GM19193 (cell line): ENCODE measurements at regions not wholly inside any gene's neighbourhood (a gene's known extent, or its start where the extent isn't known, plus 50 kb on each side); places are given as distances from the start of the nearest gene placed in this dataset.

ENCODE experiments used
- POLR2A ChIP-seq: IDR thresholded peaks from 4 replicates; pipeline ENCODE4 v1.6.1; 2011; ENCODE audit not compliant: insufficient read depth, insufficient read length; ENCODE audit errors: extremely low read depth

DNA sequence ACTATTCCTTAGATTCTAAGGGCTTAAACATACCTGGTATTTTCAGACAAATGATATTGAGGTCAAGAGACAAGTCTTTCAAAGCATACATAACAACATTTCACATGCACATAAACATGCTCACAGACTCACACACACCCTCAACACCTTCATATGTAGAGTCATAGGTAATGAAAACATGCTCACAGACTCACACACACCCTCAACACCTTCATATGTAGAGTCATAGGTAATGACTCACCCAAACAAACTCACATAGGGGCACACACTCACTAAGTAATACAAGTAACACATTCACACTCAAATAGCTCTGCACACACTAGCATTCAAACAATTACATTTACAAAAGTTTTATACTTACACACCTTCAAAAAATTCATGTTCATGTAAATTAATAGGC is 975.5 kb downstream of the TMEM121 start:
- no peak for TF ChIP-seq POLR2A

- no peak for TF ChIP-seq POLR2A
Measured at GRCh38 chr14:106505366-106505765, 979.0 kb downstream of the TMEM121 start.

GRCh38 chr14:106506881-106507305 is 980.5 kb downstream of the TMEM121 start:
- no peak for TF ChIP-seq POLR2A

DNA sequence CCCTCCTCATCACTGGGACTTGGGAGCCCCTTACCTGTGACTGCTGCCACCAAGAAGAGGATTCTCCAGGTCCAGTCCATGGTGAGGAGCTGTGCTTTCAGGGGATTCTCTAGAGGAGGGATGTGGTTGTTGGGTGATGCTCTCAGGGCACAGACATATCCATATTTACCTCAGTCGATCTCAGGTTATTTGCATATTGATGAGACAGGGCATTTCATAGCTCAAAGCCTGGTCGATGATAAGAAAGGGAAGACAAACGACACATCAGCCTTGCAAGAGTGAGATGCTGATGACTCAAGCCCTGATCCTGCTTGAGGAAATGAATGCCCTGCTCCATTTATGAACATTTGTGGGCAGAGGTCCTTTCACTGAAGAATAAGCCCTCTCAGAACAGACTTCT is 981.0 kb downstream of the TMEM121 start:
- TF ChIP-seq POLR2A = no peak

DNA sequence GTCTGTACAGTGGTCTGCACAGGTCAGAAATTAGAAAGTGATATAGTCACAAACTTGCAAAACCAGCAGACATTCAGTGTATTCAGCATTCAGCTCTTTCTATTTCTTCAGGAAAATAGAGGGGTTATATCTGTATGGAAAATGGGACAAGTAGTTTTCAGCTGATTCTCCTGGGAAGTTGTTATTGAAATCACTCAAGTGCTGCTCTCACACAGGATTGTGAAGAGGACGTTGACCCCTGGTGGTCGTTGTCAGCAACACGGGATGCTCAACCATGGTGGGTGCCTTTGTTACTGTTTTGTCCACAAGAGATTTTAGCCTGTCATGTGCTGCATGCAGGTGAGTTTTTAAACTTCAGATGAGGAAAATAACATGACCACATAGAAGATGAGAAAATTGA is 981.8 kb downstream of the TMEM121 start:
- TF ChIP-seq POLR2A = no peak

- TF ChIP-seq POLR2A = no peak
Measured at GRCh38 chr14:106509176-106509575, 982.8 kb downstream of the TMEM121 start.

DNA sequence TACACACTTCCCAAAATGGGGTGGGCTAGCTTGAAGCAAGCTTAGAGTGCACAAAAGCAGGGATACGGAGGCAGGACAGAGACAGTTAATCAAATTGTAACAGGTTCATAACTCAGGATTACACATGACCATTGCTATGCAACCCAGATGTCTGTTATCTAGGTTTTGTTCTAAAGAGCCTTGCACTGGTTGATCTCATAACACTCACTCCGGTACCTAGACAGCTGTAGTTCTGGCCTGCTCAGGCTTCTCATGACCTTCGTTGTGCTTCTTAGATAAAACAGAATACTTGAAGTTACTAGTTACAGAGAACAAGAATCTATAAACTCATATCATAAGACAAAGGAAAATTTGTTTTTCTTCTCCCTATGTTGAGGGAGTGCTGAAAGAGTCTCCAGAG is 983.4 kb downstream of the TMEM121 start:
- no peak for TF ChIP-seq POLR2A

DNA sequence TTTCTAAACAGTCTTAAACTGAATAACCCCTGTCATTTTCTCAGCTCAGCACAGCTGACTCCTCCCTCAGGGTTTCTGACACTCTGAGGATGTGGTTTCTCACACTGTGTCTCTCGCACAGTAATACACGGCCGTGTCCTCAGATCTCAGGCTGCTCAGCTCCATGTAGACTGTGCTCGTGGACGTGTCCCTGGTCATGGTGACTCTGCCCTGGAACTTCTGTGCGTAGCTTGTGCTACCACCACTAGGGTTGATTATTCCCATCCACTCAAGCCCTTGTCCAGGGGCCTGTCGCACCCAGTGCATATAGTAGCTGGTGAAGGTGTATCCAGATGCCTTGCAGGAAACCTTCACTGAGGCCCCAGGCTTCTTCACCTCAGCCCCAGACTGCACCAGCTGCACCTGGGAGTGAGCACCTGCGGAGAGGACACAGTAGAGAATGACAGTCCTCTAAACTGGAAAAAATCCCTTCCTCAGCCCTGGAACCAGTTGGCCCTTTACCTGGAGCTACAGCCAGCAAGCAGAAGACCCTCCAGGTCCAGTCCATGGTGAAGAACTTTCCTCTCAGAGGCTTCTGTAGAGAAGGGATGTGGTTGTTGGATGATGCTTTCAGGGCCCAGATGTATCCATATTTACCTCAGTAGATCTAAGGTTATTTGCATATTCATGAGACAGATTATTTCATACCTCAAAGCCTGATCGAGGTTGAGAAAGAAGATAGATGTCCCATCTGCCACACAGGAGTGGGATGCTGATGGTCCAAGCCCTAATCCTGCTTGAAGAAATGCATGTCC is 984.8 kb downstream of the TMEM121 start:
- TF ChIP-seq POLR2A = no peak

GRCh38 chr14:106511800-106512198 is 985.4 kb downstream of the TMEM121 start:
- no peak for TF ChIP-seq POLR2A

DNA sequence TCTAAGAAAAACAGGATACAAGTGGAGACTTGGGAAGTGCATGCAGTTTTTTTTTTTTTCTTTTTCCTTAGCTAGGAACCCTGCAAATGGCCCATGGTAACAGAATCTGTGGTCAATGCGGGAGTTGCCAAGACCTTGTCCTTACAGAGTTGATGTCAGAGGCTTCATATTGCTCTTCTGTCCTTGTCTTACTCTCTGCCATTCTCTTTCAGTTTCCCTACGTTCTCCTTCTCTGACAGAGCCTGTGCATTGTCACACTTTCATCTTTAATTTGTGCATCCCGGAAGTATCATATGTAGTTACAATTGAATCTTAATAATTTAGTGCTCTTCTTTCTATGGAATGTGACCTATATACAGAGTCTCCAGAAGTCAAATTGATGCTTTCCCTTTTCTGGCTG is 986.9 kb downstream of the TMEM121 start:
- no peak for TF ChIP-seq POLR2A

DNA sequence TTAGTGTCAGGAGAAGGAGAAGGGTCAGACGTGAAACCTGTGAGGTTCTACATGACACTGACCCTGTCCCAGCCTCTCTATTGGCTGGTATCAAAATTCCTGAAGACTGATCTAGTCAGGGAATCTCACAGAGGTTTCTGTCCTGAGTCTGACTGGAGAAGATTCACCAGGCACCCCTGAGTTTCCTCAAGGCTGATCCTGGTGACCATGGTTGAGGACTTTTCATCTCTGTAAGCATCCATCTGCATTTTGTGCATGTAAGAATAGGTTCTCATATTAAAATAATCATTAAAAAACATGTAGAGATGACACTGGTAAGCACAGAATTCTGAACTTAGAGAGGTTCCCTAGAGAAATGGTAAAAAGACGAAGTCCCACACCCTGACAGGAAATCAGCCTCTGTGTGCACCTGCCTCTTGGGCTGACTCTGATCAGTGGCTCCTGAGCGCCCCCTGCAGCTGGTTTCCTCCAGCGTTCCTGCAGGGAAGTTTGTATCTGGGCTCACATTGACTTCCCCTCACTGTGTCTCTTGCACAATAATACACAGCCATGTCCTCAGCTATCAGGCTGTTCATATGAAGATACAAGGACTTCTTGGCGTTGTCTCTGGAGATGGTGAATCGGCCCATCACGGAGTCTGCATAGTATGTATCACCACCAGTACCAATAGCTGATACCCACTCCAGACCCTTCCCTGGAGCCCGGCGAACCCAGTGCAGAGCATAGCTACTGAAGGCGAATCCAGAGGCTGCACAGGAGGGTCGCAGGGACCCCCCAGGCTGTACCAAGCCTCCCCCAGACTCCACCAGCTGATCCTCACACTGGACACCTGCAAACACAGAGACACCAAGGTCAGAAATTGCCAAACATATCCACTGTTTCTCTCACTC is 991.9 kb downstream of the TMEM121 start:
- TF ChIP-seq POLR2A = no peak

DNA sequence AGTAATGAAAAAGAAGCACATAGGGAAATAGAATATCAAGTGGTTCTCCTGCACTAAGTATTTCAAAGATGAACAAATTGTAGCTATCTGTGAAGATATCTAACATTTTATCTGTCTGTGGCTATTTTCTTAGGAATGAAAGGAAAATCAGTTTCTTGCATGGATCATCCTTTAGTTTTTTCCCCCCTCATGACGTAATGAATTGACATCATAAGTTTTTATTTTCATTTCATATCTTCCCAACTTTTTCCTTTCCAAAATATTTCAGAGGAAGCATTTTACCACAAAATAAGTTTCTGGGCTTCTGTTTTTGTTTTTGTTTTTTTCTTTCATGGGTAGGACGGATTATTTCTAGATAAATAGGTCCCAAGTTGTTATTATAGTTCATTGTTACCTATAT is 996.6 kb downstream of the TMEM121 start:
- no peak for TF ChIP-seq POLR2A

GRCh38 chr14:106528717-106529116 is 1002.3 kb downstream of the TMEM121 start:
- no peak for TF ChIP-seq POLR2A

GRCh38 chr14:106530031-106530422 is 1003.6 kb downstream of the TMEM121 start:
- no peak for TF ChIP-seq POLR2A

DNA sequence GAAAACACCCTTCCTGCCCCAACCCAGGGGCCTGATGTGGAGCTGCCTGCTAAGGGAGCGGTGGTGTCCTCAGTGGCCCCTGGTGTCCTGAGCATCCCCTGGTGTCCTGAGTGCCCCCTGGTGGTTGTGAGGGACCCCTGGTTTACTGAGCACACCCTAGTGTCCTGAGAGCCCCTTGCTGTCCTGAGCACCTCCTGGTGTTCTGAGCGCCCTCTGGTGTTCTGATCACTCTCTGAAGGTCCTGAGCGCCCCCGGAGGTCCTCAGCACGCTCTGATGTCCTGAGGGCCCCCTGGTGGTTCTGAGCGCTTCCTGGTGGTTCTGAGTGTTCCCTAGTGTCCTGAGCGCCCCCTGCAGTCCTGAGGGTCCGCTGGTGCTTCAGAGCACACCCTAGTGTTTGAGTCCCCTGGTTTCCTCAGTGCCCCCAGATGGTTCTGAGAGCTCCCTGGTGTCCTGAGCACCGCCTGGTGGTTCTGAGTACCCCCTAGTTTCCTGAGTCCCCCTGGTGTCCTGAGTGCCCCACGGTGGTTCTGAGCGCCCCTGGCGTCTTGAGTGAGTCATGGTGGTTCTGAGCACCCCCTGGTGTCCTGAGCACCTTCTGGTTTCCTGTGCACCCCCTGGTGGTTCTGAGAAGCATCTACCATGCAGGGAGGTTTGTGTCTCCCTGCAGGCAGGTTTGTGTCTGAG is 1004.2 kb downstream of the TMEM121 start:
- TF ChIP-seq POLR2A = no peak
